Fibroblast of lung (primary cell): ENCODE measurements at regions not wholly inside any gene's neighbourhood (a gene's known extent, or its start where the extent isn't known, plus 50 kb on each side); places are given as distances from the start of the nearest gene placed in this dataset.
"Not testable (repeated sequence)": the region's sequence is repeated elsewhere in the genome, so short reads cannot be mapped to it uniquely, and the experiment has no call there.

Experiments used
- DNase-seq, 2 donors: peaks; one replicate each; pipeline versions ENCODE4 v3.0.0 to v3.0.0-alpha.2; 2010; ENCODE audit warnings: low read depth in 2 of 2
- H2AFZ ChIP-seq: 2 replicates; pipeline ENCODE4 v1.5.1; 2012; ENCODE audit warnings: low read length, control low read depth, inconsistent platforms
- H3K27ac ChIP-seq: 2 replicates; pipeline ENCODE4 v1.5.1; 2011; ENCODE audit warnings: low read length, control low read depth; ENCODE audit not compliant: insufficient read depth
- H3K27me3 ChIP-seq: 2 replicates; pipeline ENCODE4 v1.5.1; 2011; ENCODE audit warnings: mild to moderate bottlenecking, low read length; ENCODE audit not compliant: control insufficient read depth, insufficient read depth
- H3K36me3 ChIP-seq: 2 replicates; pipeline ENCODE4 v1.5.1; 2011; ENCODE audit warnings: low read length; ENCODE audit not compliant: control insufficient read depth, insufficient read depth
- H3K4me1 ChIP-seq: 2 replicates; pipeline ENCODE4 v1.5.1; 2011; ENCODE audit warnings: low read length; ENCODE audit not compliant: control insufficient read depth, insufficient read depth; ENCODE audit errors: extremely low read depth
- H3K4me2 ChIP-seq: 2 replicates; pipeline ENCODE4 v1.5.1; 2011; ENCODE audit warnings: low read length, control low read depth; ENCODE audit not compliant: insufficient read depth; ENCODE audit errors: extremely low read depth
- H3K4me3 ChIP-seq, 4 experiments: fragments of 200-600 bp in 1 of 4; sonication (generic) in 1 of 4; replicated peaks in 1 of 4; 2 replicates each; pipeline ENCODE4 v1.5.1; 2011 to 2016; ENCODE audit warnings: low read length in 4 of 4, low read depth in 3 of 4, mild to moderate bottlenecking in 3 of 4, control low read depth in 2 of 4, inconsistent platforms in 1 of 4, mixed read lengths in 1 of 4; ENCODE audit not compliant: insufficient read depth in 1 of 4; ENCODE audit errors: control extremely low read depth in 1 of 4
- H3K79me2 ChIP-seq: 2 replicates; pipeline ENCODE4 v1.5.1; 2012; ENCODE audit warnings: mild to moderate bottlenecking, low read length, inconsistent platforms; ENCODE audit not compliant: control insufficient read depth, insufficient read depth
- H3K9ac ChIP-seq: 2 replicates; pipeline ENCODE4 v1.5.1; 2011; ENCODE audit warnings: mild to moderate bottlenecking, low read length, control low read depth; ENCODE audit not compliant: insufficient read depth
- H3K9me3 ChIP-seq: 2 replicates; pipeline ENCODE4 v1.5.1; 2012; ENCODE audit warnings: low read depth, low read length; ENCODE audit not compliant: control insufficient read depth, insufficient read depth
- H4K20me1 ChIP-seq: 2 replicates; pipeline ENCODE4 v1.5.1; 2011; ENCODE audit warnings: low read length; ENCODE audit not compliant: control insufficient read depth, insufficient read depth; ENCODE audit errors: extremely low read depth

- H3K27ac ChIP-seq, H3K27me3 ChIP-seq, H3K79me2 ChIP-seq: not testable (repeated sequence)
Observed at GRCh38 chr16:15262212-15262611, 115.9 kb downstream of the NPIPA5 start.

GRCh38 chr16:15247971-15248370 is 130.1 kb downstream of the NPIPA5 start:
- not testable (repeated sequence) for H3K4me3 ChIP-seq, H2AFZ ChIP-seq, H3K9ac ChIP-seq, H3K27ac ChIP-seq, H3K36me3 ChIP-seq, DNase-seq, H3K79me2 ChIP-seq, H3K27me3 ChIP-seq, H3K4me1 ChIP-seq, H4K20me1 ChIP-seq, H3K9me3 ChIP-seq, H3K4me2 ChIP-seq

More at GRCh38 chr16:15262212-15262611, 115.9 kb downstream of the NPIPA5 start:
- DNase-seq, H3K9ac ChIP-seq, H3K4me1 ChIP-seq, H2AFZ ChIP-seq, H3K9me3 ChIP-seq, H4K20me1 ChIP-seq, H3K4me2 ChIP-seq, H3K36me3 ChIP-seq, H3K4me3 ChIP-seq: not testable (repeated sequence)

- H2AFZ ChIP-seq, H3K4me2 ChIP-seq, H3K9ac ChIP-seq, H3K79me2 ChIP-seq, H3K9me3 ChIP-seq, H3K27ac ChIP-seq, H3K4me3 ChIP-seq, H4K20me1 ChIP-seq, H3K27me3 ChIP-seq, DNase-seq, H3K36me3 ChIP-seq, H3K4me1 ChIP-seq: not testable (repeated sequence)
Observed at GRCh38 chr16:15236674-15237323, 141.3 kb downstream of the NPIPA5 start.

- not testable (repeated sequence) for H3K4me1 ChIP-seq, H4K20me1 ChIP-seq, H3K27me3 ChIP-seq, H3K4me3 ChIP-seq, H3K36me3 ChIP-seq, H2AFZ ChIP-seq, DNase-seq, H3K9ac ChIP-seq, H3K27ac ChIP-seq, H3K4me2 ChIP-seq, H3K79me2 ChIP-seq, H3K9me3 ChIP-seq
Observed at GRCh38 chr16:15235140-15235539, 141.1 kb upstream of the RRN3 start.

GRCh38 chr16:15234702-15235101 is 140.6 kb upstream of the RRN3 start:
- not testable (repeated sequence) for H4K20me1 ChIP-seq, H3K4me1 ChIP-seq, DNase-seq, H2AFZ ChIP-seq, H3K4me2 ChIP-seq, H3K4me3 ChIP-seq, H3K9ac ChIP-seq, H3K36me3 ChIP-seq, H3K27me3 ChIP-seq, H3K9me3 ChIP-seq, H3K27ac ChIP-seq, H3K79me2 ChIP-seq

- H3K4me1 ChIP-seq, H3K27ac ChIP-seq, H2AFZ ChIP-seq, H3K36me3 ChIP-seq, H3K4me3 ChIP-seq, H3K9me3 ChIP-seq, H3K9ac ChIP-seq, H3K4me2 ChIP-seq, H3K79me2 ChIP-seq, H4K20me1 ChIP-seq, DNase-seq, H3K27me3 ChIP-seq: not testable (repeated sequence)
Observed at GRCh38 chr16:15230432-15230831, 136.4 kb upstream of the RRN3 start.

GRCh38 chr16:15229661-15230060 is 135.6 kb upstream of the RRN3 start:
- not testable (repeated sequence) for H3K4me3 ChIP-seq, H3K4me1 ChIP-seq, H3K27me3 ChIP-seq, H3K9ac ChIP-seq, H3K27ac ChIP-seq, H3K36me3 ChIP-seq, H4K20me1 ChIP-seq, H3K4me2 ChIP-seq, H2AFZ ChIP-seq, H3K79me2 ChIP-seq, H3K9me3 ChIP-seq, DNase-seq
